Smooth muscle cell (in vitro differentiated cells): ENCODE measurements at regions not wholly inside any gene's neighbourhood (a gene's known extent, or its start where the extent isn't known, plus 50 kb on each side); places are given as distances from the start of the nearest gene placed in this dataset.

Experiments used
- DNase-seq: peaks from one replicate; lab custom pipeline; 2025; ENCODE audit not compliant: unreplicated experiment; lab: John Stamatoyannopoulos, UW
- H2AFZ ChIP-seq: fragments of 200-600 bp; sonication (generic); 2 replicates; pipeline ENCODE4 v1.6.0; 2016; ENCODE audit warnings: antibody characterized with exemption, low read depth, mild to moderate bottlenecking
- H3F3A ChIP-seq: fragments of 200-600 bp; sonication (generic); 2 replicates; pipeline ENCODE4 v1.6.0; 2017; ENCODE audit warnings: antibody characterized with exemption, low read depth
- H3K27ac ChIP-seq: fragments of 200-600 bp; sonication (generic); 2 replicates; pipeline ENCODE4 v1.5.1; 2016; ENCODE audit warnings: low read depth, mild to moderate bottlenecking
- H3K27me3 ChIP-seq: fragments of 200-600 bp; sonication (generic); 2 replicates; pipeline ENCODE4 v1.6.1; 2016; ENCODE audit warnings: low read depth, mild to moderate bottlenecking
- H3K36me3 ChIP-seq: fragments of 200-600 bp; sonication (generic); 2 replicates; pipeline ENCODE4 v1.5.1; 2016; ENCODE audit warnings: low read depth
- H3K4me1 ChIP-seq: fragments of 200-600 bp; sonication (generic); 2 replicates; pipeline ENCODE4 v1.5.1; 2016; ENCODE audit warnings: low read depth
- H3K4me2 ChIP-seq: fragments of 200-600 bp; sonication (generic); 2 replicates; pipeline ENCODE4 v1.6.0; 2016; ENCODE audit warnings: mild to moderate bottlenecking
- H3K4me3 ChIP-seq: fragments of 200-600 bp; sonication (generic); 2 replicates; pipeline ENCODE4 v1.5.1; 2016; ENCODE audit warnings: mild to moderate bottlenecking
- H3K79me2 ChIP-seq: fragments of 200-600 bp; sonication (generic); 2 replicates; pipeline ENCODE4 v1.6.0; 2016; ENCODE audit warnings: low read depth, mild to moderate bottlenecking
- H3K9ac ChIP-seq: fragments of 200-600 bp; sonication (generic); 2 replicates; pipeline ENCODE4 v1.6.0; 2016; ENCODE audit warnings: low read depth
- H3K9me3 ChIP-seq: fragments of 200-600 bp; sonication (generic); replicated peaks from 2 replicates; pipeline ENCODE4 v1.5.1; 2016; ENCODE audit warnings: low read depth
- H4K20me1 ChIP-seq: fragments of 200-600 bp; sonication (generic); 2 replicates; pipeline ENCODE4 v1.6.0; 2016; ENCODE audit warnings: low read depth
- WGBS: methylation state at CpG from one replicate; pipeline ENCODE4 v1.1.7; 2016; ENCODE audit warnings: low lambda C conversion rate; 5-methylcytosine and 5-hydroxymethylcytosine counted together
- TF ChIP-seq, protein P1 (sequence below): fragments of 200-600 bp; sonication (generic); IDR thresholded peaks from 2 replicates; pipeline ENCODE4 v1.5.1; 2017; ENCODE audit warnings: borderline replicate concordance, mild to moderate bottlenecking, antibody characterized with exemption; ENCODE audit not compliant: insufficient read depth, poor library complexity, severe bottlenecking

DNA sequence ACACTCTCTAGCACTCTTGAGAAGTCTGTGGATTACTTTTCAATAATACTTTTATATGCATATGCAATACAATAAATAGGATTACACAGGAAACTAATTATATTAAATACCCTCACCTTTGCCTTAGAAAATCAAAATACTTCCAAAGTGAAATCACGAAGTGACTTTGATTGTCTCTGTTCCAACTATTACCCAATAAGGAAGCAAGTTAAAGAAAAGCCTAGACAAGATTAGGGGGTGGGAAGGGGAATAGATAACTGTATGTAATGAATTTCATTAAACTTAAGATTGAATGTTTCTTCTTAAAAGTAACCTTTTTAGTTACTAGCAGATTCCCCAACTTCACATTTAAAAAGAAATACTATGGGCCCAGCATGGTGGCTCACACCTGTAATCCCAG lies 66.6 kb upstream of the SOX4 start:
- Histone ChIP-seq H3K79me2 (no peaks in the 10 kb centered on the region), H3K9ac (no peak overlapping the region), H3K4me1 (no peaks in the 10 kb centered on the region), H3K27me3 (peaks cover 34% of the 10 kb centered on the region), H3K36me3 (no peaks in the 10 kb centered on the region), H3F3A (no peaks in the 10 kb centered on the region), H3K9me3 (no peaks in the 10 kb centered on the region), H2AFZ (no peak overlapping the region), H3K4me2 (no peak overlapping the region), H3K27ac (no peak overlapping the region), H4K20me1 (no peaks in the 10 kb centered on the region), H3K4me3 (no peak overlapping the region)
- no peak for DNase-seq
- WGBS = 53% methylated on average over 1 of the region's 1 CpG
- TF ChIP-seq, protein P1, sequence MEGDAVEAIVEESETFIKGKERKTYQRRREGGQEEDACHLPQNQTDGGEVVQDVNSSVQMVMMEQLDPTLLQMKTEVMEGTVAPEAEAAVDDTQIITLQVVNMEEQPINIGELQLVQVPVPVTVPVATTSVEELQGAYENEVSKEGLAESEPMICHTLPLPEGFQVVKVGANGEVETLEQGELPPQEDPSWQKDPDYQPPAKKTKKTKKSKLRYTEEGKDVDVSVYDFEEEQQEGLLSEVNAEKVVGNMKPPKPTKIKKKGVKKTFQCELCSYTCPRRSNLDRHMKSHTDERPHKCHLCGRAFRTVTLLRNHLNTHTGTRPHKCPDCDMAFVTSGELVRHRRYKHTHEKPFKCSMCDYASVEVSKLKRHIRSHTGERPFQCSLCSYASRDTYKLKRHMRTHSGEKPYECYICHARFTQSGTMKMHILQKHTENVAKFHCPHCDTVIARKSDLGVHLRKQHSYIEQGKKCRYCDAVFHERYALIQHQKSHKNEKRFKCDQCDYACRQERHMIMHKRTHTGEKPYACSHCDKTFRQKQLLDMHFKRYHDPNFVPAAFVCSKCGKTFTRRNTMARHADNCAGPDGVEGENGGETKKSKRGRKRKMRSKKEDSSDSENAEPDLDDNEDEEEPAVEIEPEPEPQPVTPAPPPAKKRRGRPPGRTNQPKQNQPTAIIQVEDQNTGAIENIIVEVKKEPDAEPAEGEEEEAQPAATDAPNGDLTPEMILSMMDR = no peak

DNA sequence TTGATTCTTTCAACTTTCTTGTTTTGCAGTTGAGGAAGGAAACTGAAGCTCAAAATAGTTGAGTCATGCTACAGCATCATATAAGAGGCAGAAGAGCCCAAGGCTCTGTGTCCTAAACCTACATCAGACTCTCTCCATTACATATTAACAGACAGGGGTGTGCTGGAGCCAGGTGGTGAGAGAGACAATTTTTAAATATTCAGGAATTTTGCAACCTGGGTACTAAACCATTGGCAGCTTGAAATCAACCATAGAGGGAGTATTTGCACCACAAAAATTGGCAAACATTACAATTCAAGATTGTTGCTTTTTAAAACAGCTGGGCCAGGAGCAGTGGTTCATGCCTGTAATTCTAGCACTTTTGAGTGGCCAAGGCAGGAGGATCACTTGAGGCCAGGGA lies 65.8 kb upstream of the SOX4 start:
- Histone ChIP-seq H3K9me3 (no peaks in the 10 kb centered on the region), H3K4me3 (no peak overlapping the region), H4K20me1 (no peaks in the 10 kb centered on the region), H3K9ac (no peak overlapping the region), H3K4me2 (no peak overlapping the region), H3K27me3 (peaks cover 26% of the 10 kb centered on the region), H3K36me3 (no peaks in the 10 kb centered on the region), H3K79me2 (no peaks in the 10 kb centered on the region), H3K27ac (no peak overlapping the region), H2AFZ (no peak overlapping the region), H3K4me1 (no peaks in the 10 kb centered on the region), H3F3A (no peaks in the 10 kb centered on the region)
- TF ChIP-seq, protein P1 = no peak
- no peak for DNase-seq

DNA sequence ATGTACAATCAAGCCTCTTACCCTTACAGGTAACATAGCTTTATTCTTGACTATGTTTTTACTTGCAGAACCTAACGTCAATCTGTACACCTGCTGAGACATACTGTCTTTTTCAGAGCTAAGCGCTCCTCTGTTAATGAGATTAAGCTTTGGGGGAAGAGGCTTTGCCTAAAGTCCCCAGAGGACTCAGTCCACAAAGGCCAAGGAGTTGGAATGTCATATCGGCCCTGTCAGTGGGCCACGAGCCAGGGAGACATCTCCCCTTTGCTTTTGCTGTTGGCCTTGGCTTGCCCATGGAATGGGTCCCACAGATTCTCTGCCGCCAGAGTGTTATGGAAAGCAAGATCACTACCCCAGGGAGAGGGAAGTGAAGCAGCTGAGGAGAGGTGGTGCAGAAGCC lies 64.1 kb upstream of the SOX4 start:
- H3K9ac ChIP-seq = no peak overlapping the region
- DNase-seq = no peak
- H3K4me1 ChIP-seq = no peaks in the 10 kb centered on the region
- peaks cover 9% of the 10 kb centered on the region for H3K27me3 ChIP-seq
- WGBS = 93% methylated on average over 5 of the region's 5 CpGs
- H3F3A ChIP-seq = no peaks in the 10 kb centered on the region
- H3K9me3 ChIP-seq = no peaks in the 10 kb centered on the region
- no peak overlapping the region for H2AFZ ChIP-seq
- no peaks in the 10 kb centered on the region for H4K20me1 ChIP-seq
- H3K4me3 ChIP-seq = no peak overlapping the region
- H3K36me3 ChIP-seq = no peaks in the 10 kb centered on the region
- H3K79me2 ChIP-seq = no peaks in the 10 kb centered on the region
- H3K4me2 ChIP-seq = no peak overlapping the region
- TF ChIP-seq, protein P1 = no peak
- H3K27ac ChIP-seq = no peak overlapping the region

DNA sequence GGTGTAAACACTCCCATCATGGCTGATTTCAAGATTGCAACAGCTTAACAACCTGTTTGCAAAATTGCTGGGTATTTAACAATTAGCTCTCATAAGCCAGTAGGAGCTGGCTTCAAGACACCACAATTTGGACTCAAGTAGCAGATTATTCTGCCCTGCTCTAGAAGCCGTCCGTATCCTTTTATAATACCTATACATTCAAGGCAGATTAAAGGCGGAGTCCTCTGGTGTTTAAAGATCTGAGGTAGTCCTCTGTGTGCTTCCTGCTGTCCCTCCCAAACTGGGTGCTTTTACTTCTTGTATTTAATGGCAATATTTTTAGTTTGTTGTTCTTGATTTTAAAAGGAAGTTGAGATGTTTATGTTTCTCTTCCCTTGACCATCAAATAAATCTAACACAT lies 62.2 kb upstream of the SOX4 start:
- Histone ChIP-seq H3K27ac (no peak overlapping the region), H3K79me2 (no peaks in the 10 kb centered on the region), H3F3A (no peaks in the 10 kb centered on the region), H3K4me1 (no peaks in the 10 kb centered on the region), H3K4me3 (no peak overlapping the region), H2AFZ (no peak overlapping the region), H3K9ac (no peak overlapping the region), H4K20me1 (no peaks in the 10 kb centered on the region), H3K36me3 (no peaks in the 10 kb centered on the region), H3K9me3 (no peaks in the 10 kb centered on the region), H3K27me3 (no peaks in the 10 kb centered on the region), H3K4me2 (no peak overlapping the region)
- DNase-seq = no peak
- TF ChIP-seq, protein P1 = no peak
- WGBS = 96% methylated on average over 3 of the region's 3 CpGs
